NCI-H526 treated with DMSO at 0.1 percent for 48 hours (cell line): ENCODE measurements at regions not wholly inside any gene's neighbourhood (a gene's known extent, or its start where the extent isn't known, plus 50 kb on each side); places are given as distances from the start of the nearest gene placed in this dataset.
"Not testable (repeated sequence)": the region's sequence is repeated elsewhere in the genome, so short reads cannot be mapped to it uniquely, and the experiment has no call there.

Experiments
- DNase-seq: peaks from one replicate; lab custom pipeline; 2025; lab: John Stamatoyannopoulos, UW

DNA sequence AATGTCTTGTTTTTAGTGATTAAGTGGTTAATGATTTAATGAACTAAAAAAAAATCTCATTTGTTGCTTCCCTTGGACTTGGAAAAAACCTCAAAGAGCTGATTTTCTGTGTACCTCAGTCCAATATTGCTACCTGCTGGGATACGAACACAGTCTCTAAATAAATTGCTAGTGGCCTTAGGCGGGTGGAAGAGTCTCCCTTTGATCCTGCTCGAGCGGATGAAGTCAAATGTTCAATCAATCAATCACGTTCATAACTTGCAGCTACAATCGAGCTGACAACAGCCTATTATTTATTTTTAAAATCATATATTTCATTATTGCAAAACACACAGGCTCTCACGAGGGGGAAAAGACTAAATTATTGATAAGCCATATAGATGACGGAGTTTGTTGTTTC, 57.3 kb upstream of the HABP2 start:
- DNase-seq = no peak

DNA sequence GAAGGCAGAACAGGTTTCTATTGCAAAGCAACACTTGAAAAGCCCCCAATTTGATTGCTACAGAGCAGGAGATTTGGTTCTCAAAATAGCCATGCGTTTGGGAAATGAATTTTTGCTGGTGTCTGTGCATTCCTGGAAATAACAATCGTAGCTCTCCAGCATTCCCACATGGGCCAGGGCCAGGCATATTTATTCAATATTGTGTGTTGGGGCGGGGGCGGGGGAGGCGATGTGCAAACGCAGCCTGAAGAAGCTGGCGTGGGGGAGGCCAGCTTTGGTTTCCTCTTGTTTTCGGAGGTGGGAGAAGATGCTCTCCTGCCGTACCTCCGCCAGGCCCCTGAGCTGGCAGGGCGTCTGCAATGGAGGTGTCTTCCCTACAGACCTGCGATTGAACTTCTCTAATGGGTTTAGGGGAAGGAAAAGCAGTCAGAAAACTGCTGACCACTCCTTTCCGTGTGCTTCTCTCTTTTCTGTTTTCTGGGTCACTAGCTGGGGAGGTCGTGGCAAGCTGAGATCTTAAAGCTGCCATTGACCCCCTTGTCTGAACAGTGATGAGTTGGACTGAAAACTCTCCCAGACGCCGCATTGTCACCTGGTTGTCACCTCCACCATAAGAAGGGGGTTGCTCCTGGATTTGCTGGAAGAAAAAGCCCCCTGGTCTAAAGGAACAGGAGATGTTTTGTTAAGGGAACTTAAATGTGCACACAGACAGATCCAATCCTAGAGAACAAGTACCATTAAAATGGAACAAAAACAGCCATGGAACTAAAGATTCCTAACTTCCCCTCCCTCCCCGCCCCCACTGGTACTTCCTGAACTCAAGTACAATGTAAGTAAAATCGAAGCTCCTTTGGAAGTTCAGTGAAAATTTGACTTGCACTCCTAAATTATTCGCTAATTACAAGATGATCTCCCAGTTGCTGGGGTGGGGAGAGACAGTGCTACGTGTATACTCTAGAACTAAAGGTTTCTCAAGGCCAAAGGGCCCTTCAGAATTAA, 56.4 kb upstream of the HABP2 start:
- no peak for DNase-seq

DNA sequence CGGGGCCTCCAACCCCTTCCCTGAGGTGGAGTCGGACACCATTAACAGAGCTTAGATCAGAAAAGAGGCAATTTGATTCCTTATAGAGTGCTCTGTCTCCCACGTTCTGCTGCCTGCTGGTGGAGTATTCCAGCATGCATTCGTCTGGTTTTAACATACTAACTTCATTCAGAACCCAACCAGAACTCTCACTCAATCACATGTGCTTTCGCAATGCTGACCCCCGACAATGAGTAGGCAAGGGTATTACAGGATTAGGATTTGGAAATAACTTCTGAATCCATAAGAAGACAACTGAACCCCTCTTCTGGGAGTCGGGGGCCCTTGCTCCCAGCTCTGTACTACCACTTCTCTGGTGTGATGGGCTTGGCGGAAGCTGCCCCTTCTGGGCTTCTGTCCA, 55.7 kb upstream of the HABP2 start:
- no peak for DNase-seq

DNA sequence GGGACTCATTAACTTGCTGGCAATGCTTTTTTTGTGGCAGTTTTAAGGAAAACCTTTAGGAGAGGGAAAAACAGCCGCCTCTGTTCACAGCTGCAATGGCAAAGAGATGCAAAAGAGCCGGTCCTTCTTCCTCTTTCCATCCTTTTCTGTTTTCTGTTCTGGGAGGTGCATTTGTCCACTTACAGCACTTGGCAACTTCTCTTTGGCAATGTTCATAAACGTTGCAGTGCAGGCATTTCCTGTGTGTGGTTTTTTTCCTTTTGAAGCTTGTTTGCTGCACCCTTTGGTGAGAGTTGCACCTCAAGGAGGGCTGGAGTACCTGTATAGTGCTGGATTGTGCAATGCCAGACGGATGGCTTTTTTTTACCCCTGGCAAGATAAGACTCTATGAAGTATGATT, 53.9 kb upstream of the HABP2 start:
- DNase-seq = no peak

DNA sequence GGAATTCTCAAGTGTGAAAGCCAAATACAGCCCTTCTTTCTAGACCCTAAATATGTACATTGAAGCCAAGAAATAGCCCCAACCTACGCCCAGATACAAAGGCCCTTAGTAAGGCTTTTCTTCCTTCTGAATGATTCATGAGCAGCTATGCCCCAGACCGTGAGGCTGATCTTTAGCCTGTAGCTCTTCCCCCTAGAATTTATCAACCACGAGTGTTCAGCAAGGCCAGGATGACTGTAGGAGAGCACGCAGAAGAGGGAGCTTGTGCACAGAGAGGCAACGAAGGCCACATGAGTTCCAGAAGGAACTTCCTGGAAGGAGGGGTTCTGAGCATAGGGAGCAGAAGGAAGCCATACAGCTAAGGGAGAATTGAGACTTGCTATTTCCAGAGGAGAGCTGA, 53.0 kb upstream of the HABP2 start:
- DNase-seq = no peak

DNA sequence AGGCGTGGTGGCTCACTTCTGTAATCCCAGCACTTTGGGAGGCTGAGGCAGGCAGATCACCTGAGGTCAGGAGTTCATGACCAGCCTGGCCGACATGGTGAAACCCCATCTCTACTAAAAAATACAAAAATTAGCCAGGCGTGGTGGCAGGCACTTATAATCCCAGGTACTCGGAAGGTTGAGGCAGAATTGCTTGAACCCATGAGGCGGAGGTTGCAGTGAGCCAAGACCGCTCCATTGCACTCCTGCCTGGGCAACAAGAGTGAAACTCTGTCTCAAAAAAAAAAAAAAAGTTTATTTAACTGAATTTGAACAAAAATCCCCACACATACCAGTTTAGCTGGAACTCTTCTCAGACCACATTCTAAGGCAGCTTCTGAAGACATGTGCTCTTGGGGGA, 51.8 kb upstream of the HABP2 start:
- not testable (repeated sequence) for DNase-seq
